GM12878 (cell line): ENCODE measurements at regions not wholly inside any gene's neighbourhood (a gene's known extent, or its start where the extent isn't known, plus 50 kb on each side); places are given as distances from the start of the nearest gene placed in this dataset.

Experiments used
- ATAC-seq: fragments of 200-7000 bp; cut with Tn5 transposase; 3 replicates; pipeline ENCODE4 v1.9.1; 2020; ENCODE audit warnings: mild to moderate bottlenecking, moderate library complexity
- BruUV-seq: library from RNA; stranded (reverse); fragments of 400-500 nt; replicated peaks from 2 replicates; lab custom pipeline; 2021; lab: Mats Ljungman, UMichigan
- CTCF ChIA-PET: fragments of 300-600 bp; sonication (Branson Sonifier 250); formaldehyde crosslinking; extraction: SDS; loops from one replicate; lab custom pipeline; 2021; ENCODE audit warnings: inconsistent platforms; lab: Yijun Ruan, JAX
- POLR2A ChIA-PET: fragments of 350-600 bp; formaldehyde crosslinking; extraction: SDS; loops from one replicate; lab custom pipeline; 2021; ENCODE audit warnings: inconsistent platforms; lab: Charles Lee
- RAD21 ChIA-PET: fragments of 300-600 bp; sonication (Branson Sonifier 250); formaldehyde crosslinking; loops from one replicate; lab custom pipeline; 2023; ENCODE audit warnings: antibody characterized with exemption; ENCODE audit not compliant: unreplicated experiment; lab: Charles Lee
- SMC1A ChIA-PET: fragments of 300-600 bp; sonication (Branson Sonifier 250); formaldehyde crosslinking; loops from one replicate; lab custom pipeline; 2023; ENCODE audit not compliant: unreplicated experiment, uncharacterized antibody; lab: Charles Lee
- DNase-seq: peaks from one replicate; pipeline ENCODE4 v3.0.0-alpha.2; 2011; ENCODE audit warnings: low read depth, low spot score
- FAIRE-seq: peaks from 3 replicates; lab custom pipeline; 2011; peaks lifted over from hg19 to GRCh38; lab: Jason Lieb, UNC
- H2AFZ ChIP-seq: 2 replicates; pipeline ENCODE4 v1.6.0; 2011; ENCODE audit warnings: low read depth, low read length, control low read depth; ENCODE audit not compliant: control insufficient read depth
- H3K27ac ChIP-seq: 2 replicates; pipeline ENCODE4 v1.5.1; 2011; ENCODE audit warnings: control low read depth; ENCODE audit not compliant: control insufficient read depth, insufficient read depth
- H3K27me3 ChIP-seq, 2 experiments: replicated peaks in 1 of 2; 2 replicates each; pipeline versions ENCODE4 v1.6.0 to v1.6.1; 2011; ENCODE audit warnings: low read length in 1 of 2; ENCODE audit not compliant: control insufficient read depth in 2 of 2, insufficient read depth in 2 of 2
- H3K36me3 ChIP-seq, 2 experiments: 2 replicates each; pipeline ENCODE4 v1.5.1; 2011; ENCODE audit warnings: low read length in 1 of 2; ENCODE audit not compliant: control insufficient read depth in 2 of 2, insufficient read depth in 2 of 2
- H3K4me1 ChIP-seq: 2 replicates; pipeline ENCODE4 v1.6.1; 2011; ENCODE audit warnings: mild to moderate bottlenecking, low read length, moderate library complexity, mixed read lengths; ENCODE audit not compliant: control insufficient read depth, insufficient read depth
- H3K4me2 ChIP-seq: 2 replicates; pipeline ENCODE4 v1.6.0; 2011; ENCODE audit warnings: control low read depth; ENCODE audit not compliant: control insufficient read depth, insufficient read depth
- H3K4me3 ChIP-seq: fragments of 200-600 bp; sonication (generic); 2 replicates; pipeline ENCODE4 v1.5.1; 2016
- H3K79me2 ChIP-seq: 2 replicates; pipeline ENCODE4 v1.6.0; 2011; ENCODE audit warnings: low read length; ENCODE audit not compliant: control insufficient read depth, insufficient read depth
- H3K9ac ChIP-seq: 2 replicates; pipeline ENCODE4 v1.8.0; 2011; ENCODE audit warnings: low read length, control low read depth, mixed read lengths; ENCODE audit not compliant: control insufficient read depth, insufficient read depth
- H3K9me3 ChIP-seq: replicated peaks from 3 replicates; pipeline ENCODE4 v1.5.1; 2011; ENCODE audit warnings: mild to moderate bottlenecking, low read length; ENCODE audit not compliant: control insufficient read depth, insufficient read depth
- H4K20me1 ChIP-seq: 2 replicates; pipeline ENCODE4 v1.6.0; 2011; ENCODE audit not compliant: control insufficient read depth, insufficient read depth
- BCL11A ChIP-seq: IDR thresholded peaks from 2 replicates; pipeline ENCODE4 v1.6.1; 2011; ENCODE audit warnings: low read depth, low read length
- CEBPB ChIP-seq, 2 experiments: fragments of 150-350 bp in 1 of 2; IDR thresholded peaks; 2 replicates each; pipeline ENCODE4 v1.6.1; 2012 to 2014; ENCODE audit warnings: low read depth in 2 of 2, low read length in 2 of 2, borderline replicate concordance in 1 of 2, inconsistent platforms in 1 of 2
- CHD1 ChIP-seq: IDR thresholded peaks from 2 replicates; pipeline ENCODE4 v1.6.1; 2012; ENCODE audit warnings: low read depth, low read length, improper control_type of control experiment
- CHD4 ChIP-seq: fragments of 200-600 bp; sonication (generic); IDR thresholded peaks from 2 replicates; pipeline ENCODE4 v1.6.1; 2016; ENCODE audit warnings: mild to moderate bottlenecking
- EED ChIP-seq: sonication (generic); IDR thresholded peaks from 2 replicates; pipeline ENCODE4 v1.6.1; 2016; ENCODE audit warnings: antibody characterized with exemption, low read depth
- GATAD2B ChIP-seq: fragments of 450-650 bp; conservative IDR thresholded peaks from 2 replicates; pipeline ENCODE4 v1.6.1; 2017; ENCODE audit warnings: low read depth, mild to moderate bottlenecking, moderate library complexity
- HSF1 ChIP-seq: fragments of 150-350 bp; IDR thresholded peaks from 2 replicates; pipeline ENCODE4 v1.6.1; 2014; ENCODE audit warnings: mild to moderate bottlenecking, low read depth, low read length
- MEF2A ChIP-seq: IDR thresholded peaks from 2 replicates; pipeline ENCODE4 v1.6.1; 2011; ENCODE audit warnings: low read depth, mild to moderate bottlenecking, low read length, moderate library complexity; ENCODE audit not compliant: insufficient read depth
- NKRF ChIP-seq: fragments of 450-650 bp; conservative IDR thresholded peaks from 2 replicates; pipeline ENCODE4 v1.6.1; 2017; ENCODE audit warnings: mild to moderate bottlenecking, moderate library complexity
- PML ChIP-seq: IDR thresholded peaks from 2 replicates; pipeline ENCODE4 v1.6.1; 2012; ENCODE audit warnings: low read length, inconsistent platforms
- POLR2AphosphoS5 ChIP-seq: IDR thresholded peaks from 2 replicates; pipeline ENCODE4 v1.6.1; 2011; ENCODE audit warnings: mild to moderate bottlenecking, low read length, inconsistent platforms
- SIX5 ChIP-seq: IDR thresholded peaks from 2 replicates; pipeline ENCODE4 v1.6.1; 2011; ENCODE audit warnings: mild to moderate bottlenecking, low read depth, low read length, moderate library complexity; ENCODE audit not compliant: severe bottlenecking
- STAT3 ChIP-seq: IDR thresholded peaks from 2 replicates; pipeline ENCODE4 v1.6.1; 2011; ENCODE audit warnings: low read depth, low read length, improper control_type of control experiment
- TCF12 ChIP-seq: IDR thresholded peaks from 2 replicates; pipeline ENCODE4 v1.6.1; 2011; ENCODE audit warnings: low read depth, mild to moderate bottlenecking, low read length
- TCF3 ChIP-seq: IDR thresholded peaks from 2 replicates; pipeline ENCODE4 v1.6.1; 2012; ENCODE audit warnings: low read depth, mild to moderate bottlenecking, low read length, borderline replicate concordance; ENCODE audit not compliant: insufficient read depth
- USF2 ChIP-seq: IDR thresholded peaks from 2 replicates; pipeline ENCODE4 v1.6.1; 2011; ENCODE audit warnings: low read depth, low read length, improper control_type of control experiment, borderline replicate concordance
- WRNIP1 ChIP-seq: IDR thresholded peaks from 2 replicates; pipeline ENCODE4 v1.6.1; 2011; ENCODE audit warnings: low read depth, low read length, improper control_type of control experiment, borderline replicate concordance
- WGBS: methylation state at CpG from one replicate; pipeline ENCODE4 v1.1.6; 2016; ENCODE audit warnings: low lambda C conversion rate; ENCODE audit not compliant: insufficient replicate concordance, insufficient coverage; ENCODE audit errors: missing lambda C conversion rate; 5-methylcytosine and 5-hydroxymethylcytosine counted together
- in situ Hi-C: fragments of 300-500 bp; cut with MboI; formaldehyde crosslinking; loops from 9 replicates; pipeline ENCODE4 v1.14.3; 2018; ENCODE audit warnings: mixed read lengths
- intact Hi-C: fragments of 100-400 bp; cut with micrococcal nuclease; formaldehyde crosslinking; loops from one replicate; pipeline ENCODE4 v1.14.2; 2022; ENCODE audit not compliant: unreplicated experiment

- DNase-seq, result no peak
- in situ Hi-C loops (no loop called here), intact Hi-C loops (no loop called here)
- 28% methylated on average over 7 of the region's 7 CpGs for WGBS
- Histone ChIP-seq H3K79me2 (no peaks in the 10 kb centered on the region), H3K9me3 (no peaks in the 10 kb centered on the region), H3K9ac (no peak overlapping the region), H3K36me3 (no peaks in the 10 kb centered on the region)
- no peak for FAIRE-seq
- TF ChIP-seq TCF12 (no peak), SIX5 (no peak), NKRF (no peak), PML (no peak), WRNIP1 (no peak), CHD4 (no peak), CHD1 (no peak), EED (no peak), CEBPB (IDR thresholded peaks at IDR 0.05; ENCODE audit: borderline replicate concordance in 1 of 2, low read depth in 2 of 2, low read length in 2 of 2) (no peak), POLR2AphosphoS5 (no peak), TCF3 (no peak), STAT3 (no peak), HSF1 (no peak), GATAD2B (no peak), MEF2A (no peak), BCL11A (no peak), USF2 (no peak)
- TF ChIP-seq, all 136 proteins: peak for 0
- H3K4me3 ChIP-seq, result no peak overlapping the region
- H2AFZ ChIP-seq, result no peak overlapping the region
- H4K20me1 ChIP-seq, result no peaks in the 10 kb centered on the region
- no peak overlapping the region for H3K27ac ChIP-seq
- H3K27me3 ChIP-seq, result no peaks in the 10 kb centered on the region
- CTCF ChIA-PET, result no interaction called here
- POLR2A ChIA-PET, result no interaction called here
- RAD21 ChIA-PET, result no interaction called here
- H3K4me2 ChIP-seq, result no peak overlapping the region
- SMC1A ChIA-PET, result no interaction called here
- BruUV-seq, result no TSS peak
- no peak for ATAC-seq
- H3K4me1 ChIP-seq, result no peaks in the 10 kb centered on the region
These were observed 99.2 kb upstream of the SPATA31C2 start for GRCh38 chr9:88237479-88237961.
